IPS-NIHi7 (cell line): ENCODE measurements at regions not wholly inside any gene's neighbourhood (a gene's known extent, or its start where the extent isn't known, plus 50 kb on each side); places are given as distances from the start of the nearest gene placed in this dataset.

Experiments used
- DNase-seq: peaks from one replicate; pipeline ENCODE4 v3.0.0; 2012; ENCODE audit warnings: mixed read lengths; ENCODE audit errors: extremely low spot score

DNA sequence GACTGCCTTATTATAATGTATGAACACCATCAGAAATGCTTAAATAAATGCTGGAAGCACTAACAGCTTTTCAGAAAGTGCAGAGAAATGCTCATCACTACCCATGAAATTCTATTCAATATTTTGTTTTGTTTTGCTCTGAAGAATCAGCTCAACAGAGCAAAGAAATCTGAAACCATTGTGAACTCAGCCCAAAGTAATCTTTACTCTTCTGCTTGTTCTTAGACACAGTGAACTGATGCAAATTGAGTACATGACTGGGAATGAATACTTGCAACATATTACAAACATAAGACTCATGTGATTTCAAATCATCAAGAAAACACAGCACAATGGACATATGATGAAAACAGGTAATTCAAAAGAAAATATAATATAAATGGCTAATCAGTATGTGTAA lies 404.6 kb upstream of the OPRM1 start:
- DNase-seq: no peak

DNA sequence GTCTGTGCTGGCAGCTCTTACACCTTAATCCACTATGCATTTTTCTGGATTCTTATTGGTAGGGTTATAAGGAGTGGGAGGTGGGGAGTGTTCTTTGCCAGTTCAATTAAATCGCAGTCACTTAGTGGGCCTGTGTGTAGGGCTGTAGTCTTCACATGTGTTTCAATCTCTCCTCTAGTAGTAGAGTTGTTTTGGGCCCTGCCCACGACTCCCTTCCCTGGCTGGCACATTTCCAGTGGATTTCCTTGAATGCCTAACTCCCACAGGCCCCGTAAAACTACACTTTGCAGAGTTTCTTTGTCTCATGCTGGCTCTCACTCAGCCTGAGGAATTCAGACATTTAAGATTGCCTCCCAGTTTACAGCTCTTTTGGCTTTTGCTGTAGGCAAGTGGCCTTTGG lies 414.0 kb upstream of the OPRM1 start:
- no peak for DNase-seq

DNA sequence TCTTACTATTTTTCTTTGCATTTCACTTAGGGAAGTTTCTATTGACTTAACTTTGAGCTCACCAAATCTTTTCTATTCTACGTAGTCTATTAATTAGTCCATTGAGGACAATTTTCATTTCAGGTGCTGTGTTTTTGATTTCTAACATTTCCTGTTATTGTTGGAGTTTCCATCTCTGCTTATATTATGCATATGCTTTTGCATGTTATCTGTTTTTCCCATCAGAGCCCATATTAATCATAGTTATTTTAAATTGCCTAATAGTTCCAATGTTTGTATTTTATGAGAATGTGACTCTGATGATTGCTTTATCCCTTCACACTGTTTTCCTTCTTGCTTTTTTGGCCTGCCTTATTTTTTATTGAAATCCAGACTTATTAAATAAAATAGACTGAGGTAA lies 414.5 kb upstream of the OPRM1 start:
- no peak for DNase-seq

DNA sequence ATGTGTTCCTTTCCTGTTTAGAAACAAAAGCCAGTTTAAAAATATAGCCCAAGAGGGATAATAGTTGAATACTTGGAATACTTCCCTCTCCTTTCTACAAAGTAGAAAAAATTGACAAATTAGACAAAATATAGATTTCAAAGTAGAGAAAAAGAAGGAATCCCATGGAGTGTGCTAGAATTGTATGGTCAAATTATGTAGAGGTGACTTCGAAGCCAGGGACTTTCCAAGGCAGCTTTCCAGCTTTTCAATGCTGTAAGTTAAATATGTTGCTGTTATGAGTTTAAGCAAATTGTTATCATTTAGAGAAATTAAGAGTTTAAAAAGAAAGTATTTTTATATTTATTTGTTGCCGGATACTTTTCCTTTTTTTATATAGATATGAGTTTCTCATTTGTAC lies 415.5 kb upstream of the OPRM1 start:
- DNase-seq: no peak

DNA sequence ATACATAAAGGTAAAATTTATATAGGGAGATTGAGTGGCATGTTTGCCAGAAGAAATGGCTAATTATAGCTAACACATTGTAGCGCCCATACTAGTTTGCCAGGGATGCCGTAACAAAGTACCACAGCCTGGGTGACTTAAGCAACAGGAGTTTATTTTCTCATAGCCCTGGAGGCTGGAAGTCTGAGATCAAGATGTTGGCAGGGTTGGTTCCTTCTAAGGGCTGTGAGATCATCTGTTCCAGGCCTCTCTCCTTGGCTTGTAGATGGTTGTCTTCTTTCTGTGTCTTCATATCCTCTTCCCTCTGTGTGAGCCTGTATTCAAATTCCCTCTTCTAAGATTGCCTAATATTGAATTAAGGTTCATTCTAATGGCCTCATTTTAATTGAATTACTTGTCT lies 417.5 kb upstream of the OPRM1 start:
- no peak for DNase-seq

DNA sequence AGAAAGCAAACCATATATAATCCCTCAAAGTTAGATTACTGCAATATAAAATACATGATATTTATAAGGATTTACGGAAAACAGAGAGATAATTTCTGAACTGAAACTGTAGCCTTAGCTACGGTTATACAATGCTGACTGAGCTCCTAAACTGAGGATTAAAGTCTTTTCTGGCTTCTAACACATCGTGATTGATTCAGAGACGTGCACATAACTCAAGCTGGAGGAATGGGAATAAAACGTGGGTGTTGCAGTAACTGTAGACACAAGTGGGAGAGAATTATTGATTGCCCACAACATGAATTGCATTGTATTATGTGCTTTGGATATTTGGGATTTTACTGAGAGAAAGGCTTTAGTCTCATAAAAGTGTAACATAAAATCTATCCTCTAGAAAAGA lies 418.0 kb upstream of the OPRM1 start:
- no peak for DNase-seq

DNA sequence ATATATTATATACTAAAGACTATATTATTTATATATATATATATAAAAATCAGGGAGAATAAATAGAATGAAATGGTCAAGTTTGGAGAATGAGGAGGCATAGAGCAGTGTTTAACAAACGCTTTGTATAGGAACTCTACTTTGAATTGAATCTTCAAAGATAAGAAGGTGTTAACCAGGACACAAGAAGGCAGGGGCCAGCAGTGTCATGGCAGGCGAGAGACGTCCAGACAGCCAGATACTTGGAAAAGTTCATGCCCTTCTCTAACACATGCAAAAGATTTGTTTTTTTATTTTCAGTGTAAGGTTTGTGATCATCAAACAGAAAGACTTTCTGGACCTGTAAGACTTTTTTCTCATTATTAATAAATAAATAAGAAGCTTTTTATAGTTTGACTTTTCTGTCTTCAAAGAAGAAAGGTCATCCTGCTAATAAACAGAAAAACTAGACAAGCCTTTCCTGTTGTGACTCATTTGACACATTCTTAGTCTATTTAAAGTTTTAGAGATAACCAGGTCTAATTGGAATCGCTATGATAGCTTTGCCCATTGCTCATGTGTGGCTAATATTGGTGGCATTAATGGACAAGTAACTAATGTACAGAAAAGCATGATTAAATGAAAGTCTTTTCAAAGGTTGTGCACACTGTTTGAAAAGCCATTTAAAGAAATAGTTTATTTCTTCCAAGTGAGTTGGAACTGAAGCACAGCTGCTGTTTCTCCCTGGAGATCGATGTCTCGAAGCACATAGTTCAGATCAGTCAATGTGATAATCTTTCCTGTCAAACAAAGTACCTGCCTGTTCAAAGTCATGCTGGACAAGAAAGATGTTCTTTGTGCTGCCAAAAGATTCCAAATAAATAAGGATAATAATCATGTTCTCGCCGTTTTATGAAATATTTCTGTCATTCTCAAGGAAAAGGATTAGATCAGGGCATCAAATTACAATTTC lies 420.4 kb upstream of the OPRM1 start:
- DNase-seq: peak; percentile 11

DNA sequence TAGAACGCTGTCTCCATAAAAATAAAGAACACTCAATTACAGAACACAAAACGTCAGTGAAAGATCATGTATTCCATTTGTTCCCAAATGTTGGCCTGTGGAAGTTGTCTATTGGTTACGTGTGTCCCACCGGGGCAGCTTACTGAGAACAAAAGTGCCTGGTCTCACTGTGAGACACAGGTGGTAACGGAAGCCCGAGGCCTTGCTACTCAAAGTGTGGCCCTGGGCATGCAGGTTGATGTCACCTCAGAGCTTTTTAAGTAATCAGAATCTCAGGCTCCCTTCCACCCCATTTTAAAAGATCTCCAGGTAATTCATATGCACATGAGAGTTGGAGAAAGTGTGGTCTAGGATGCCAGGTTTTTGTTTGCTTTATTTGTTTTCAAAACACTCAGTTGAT lies 422.5 kb upstream of the OPRM1 start:
- DNase-seq: peak; percentile 14

DNA sequence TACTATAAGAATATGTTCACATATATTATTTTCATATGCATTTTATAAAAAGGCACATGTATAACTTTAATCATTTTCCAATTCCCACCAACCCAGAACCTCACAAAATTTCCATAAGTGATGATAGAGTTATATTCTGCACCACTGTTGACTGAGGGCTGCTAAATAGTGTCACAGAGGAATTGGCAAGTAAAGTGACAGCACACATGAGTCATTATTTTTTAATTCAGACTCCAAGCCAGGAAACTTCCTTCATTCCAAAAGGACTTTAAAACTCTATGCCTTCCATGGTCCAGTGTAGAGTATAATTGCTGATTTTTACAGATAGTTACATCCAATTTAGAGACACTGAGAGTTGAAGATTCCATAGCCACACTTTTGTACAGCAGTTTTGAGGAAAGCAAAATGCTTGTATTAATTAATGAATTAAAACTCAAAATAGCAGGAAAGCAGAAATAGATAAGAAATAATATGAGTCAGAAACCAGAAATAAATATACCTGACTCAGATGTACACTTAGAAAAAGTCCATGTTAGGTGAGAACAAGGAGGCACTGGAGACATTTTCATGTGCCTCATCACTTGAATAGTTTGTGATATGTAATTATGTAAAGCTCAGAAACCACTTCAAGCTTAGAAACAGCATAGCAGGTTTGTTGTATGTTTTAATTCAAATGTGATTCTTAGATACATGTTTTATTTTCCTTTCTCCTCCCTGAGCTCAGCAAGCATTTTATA lies 425.2 kb upstream of the OPRM1 start:
- DNase-seq: no peak

DNA sequence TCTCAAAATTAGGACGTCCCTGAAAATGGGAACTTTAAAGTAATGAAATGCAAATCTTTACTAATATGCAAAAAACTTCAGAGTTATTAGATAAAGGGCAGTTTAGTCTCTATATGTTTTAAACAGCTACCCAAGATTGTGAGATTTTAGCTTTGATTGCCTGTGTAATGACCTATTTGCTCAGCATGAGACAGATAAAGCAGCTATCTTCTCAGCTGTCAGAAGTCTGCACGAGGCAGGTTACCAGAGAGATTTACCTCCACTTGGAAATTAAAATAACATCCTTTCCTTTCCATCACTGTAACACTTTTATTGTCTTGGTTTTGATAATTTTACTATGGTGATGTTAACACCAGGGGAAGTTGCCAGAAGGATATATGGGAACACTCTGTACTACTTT lies 436.6 kb upstream of the OPRM1 start:
- no peak for DNase-seq

DNA sequence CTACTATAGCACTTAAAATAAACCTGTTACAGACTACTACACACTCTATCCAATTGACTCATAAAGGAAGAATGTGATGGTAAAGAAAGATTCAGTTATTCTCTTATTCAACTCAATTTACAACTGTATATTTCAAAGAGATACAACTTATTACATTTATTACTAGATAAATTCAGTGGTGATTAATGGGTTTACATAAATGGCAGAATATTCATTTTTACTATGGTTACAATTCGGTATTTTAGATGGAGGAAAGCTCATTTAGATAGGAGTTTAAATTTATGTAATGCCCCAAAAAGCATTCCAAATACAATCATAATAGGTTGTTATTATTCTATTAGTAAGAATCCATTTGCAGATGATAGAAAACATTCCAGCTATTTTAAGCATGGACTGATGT lies 439.1 kb upstream of the OPRM1 start:
- DNase-seq: no peak

DNA sequence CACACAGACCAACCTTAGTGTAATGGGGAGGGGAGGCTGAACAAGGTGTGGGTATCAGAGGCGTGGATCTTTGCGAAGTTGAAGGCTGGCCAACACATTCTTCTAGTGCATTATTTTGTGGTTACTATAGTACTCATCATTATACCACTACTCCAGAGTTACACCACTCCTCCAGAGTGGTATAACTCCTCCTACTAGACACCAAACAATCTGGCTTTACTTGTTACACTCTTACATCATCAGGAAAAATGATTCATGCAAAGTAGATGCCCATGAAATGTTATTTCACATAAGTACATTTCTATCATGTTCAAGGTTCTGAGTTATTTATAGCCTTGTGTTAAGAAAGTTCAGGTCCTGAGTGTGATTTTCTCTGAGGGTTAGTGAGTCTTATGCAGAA lies 443.1 kb upstream of the OPRM1 start:
- no peak for DNase-seq

DNA sequence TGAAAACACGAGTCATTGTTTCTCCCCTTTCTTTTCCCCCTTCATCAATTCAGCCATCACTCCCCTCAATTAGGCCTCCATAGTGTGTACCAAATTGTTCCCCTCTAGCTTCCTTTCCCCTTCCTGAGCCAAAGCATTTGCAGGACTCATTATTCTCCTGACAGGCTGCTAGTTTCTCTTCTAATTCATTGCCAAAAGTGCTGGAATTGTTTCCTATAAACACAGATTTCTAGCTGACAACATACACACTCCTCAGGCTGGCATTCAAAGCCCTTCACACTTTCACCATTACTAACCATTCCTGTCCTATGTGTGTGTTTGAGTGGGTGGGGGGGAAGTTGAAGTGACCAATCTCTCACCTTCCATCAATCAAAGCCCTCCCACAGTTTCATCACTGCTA lies 444.2 kb upstream of the OPRM1 start:
- no peak for DNase-seq

DNA sequence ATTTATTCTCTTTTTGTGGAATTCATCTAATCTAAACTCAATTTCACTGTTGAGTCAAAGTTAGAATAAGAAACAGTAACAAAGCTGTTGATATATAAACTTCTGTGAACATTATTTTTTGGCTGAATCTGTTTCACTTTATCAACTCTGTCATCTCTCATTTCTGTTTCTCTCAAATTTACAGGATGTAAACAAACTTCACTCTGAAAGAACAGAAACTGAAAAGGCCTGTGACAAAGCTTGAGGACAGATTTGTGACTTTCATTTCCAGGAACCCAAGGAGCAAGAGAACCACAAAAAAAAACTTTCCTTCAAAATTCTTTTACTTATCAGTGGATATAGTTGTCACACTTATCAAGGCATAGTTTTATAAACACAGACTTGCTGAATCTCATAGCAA lies 447.9 kb upstream of the OPRM1 start:
- no peak for DNase-seq

DNA sequence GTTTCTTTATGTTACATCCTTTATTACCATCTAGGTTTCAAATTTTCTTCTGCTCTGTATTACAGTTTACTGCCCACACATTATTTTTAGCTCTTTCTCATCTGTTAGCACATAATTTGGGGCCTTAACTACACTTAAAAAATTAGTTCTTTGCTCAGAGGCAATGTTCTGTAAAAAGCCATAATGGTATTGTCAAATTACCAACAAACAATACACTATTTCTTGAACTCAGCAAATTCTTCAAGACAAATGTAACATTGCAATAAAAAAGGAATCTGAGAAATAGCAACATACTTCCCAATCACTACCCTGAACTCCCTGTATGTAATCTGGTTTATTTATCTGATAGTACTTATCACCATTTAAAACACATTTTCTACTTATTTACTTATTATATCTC lies 448.6 kb upstream of the OPRM1 start:
- no peak for DNase-seq

DNA sequence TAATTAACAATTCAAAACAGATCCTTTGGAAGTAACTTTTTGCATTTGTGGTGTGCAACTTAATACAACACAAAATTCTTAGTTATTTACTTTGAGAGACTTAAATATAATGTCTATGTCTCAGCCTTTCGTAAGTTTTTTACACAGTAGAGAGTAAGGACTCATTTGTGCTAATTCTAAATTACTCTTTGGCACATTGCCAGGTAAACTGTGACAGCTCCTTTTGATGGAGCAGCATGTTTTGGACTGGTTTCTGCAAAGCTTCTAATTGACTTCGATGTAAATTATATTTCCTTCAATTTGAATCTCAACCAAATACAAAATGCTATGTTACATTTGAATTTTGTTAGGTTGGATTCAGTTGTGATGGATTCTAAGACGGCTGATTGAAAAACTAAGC lies 450.7 kb upstream of the OPRM1 start:
- DNase-seq: no peak

DNA sequence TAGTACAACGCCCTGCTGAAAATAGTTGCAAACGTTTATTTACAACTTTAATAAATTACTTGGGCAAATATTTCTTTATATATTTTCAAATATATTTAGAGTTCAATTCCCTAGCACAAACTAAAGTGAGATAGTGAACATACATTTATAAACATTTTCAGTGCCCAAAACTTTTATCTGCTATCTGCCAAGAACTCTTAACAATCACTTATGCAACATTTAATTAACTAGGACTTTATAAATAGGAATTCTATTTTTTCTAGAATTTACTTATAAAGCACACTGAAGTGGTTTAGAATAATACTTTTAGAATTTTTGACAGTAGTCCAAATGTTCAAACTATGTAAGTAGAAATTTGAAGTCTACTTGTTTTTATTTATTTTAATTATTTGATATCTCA lies 452.6 kb upstream of the RGS17 start:
- no peak for DNase-seq

DNA sequence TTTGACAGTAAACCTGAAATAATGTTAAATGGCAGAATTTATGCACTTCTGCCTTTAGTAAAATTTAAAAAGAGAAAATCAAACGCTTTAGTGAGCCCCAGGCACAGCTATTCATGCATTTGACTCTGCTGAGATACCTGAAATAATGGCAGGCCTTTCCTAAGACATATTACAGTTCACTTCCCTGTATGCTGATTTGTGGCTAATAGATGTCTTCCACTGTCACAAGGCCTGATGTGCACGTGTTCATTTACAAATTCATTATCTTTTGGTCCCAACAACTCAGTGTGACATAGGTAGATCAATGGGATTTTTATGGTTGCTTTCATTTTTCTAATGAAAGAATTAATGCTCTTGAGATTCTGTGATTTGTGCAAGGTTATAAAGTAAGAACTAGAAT lies 449.7 kb upstream of the RGS17 start:
- DNase-seq: no peak

DNA sequence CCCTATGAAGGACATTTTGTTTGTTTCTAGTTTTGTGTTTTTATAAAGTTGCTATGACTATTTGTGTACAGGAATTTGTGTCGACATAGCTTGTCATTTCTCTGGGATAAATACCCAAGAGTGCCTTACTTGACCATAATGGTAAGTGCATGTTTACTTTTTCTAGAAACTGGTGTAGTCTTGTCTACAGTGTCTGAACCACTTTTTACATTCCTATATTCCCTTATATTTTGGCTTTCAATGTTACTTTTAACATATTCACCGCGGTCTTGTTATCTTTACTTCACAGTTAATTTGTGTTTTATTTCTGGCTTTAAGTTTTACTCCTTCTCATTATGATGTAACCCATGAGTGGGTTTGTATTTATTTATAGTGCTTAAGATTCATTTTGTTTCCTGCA lies 444.4 kb upstream of the RGS17 start:
- DNase-seq: no peak

DNA sequence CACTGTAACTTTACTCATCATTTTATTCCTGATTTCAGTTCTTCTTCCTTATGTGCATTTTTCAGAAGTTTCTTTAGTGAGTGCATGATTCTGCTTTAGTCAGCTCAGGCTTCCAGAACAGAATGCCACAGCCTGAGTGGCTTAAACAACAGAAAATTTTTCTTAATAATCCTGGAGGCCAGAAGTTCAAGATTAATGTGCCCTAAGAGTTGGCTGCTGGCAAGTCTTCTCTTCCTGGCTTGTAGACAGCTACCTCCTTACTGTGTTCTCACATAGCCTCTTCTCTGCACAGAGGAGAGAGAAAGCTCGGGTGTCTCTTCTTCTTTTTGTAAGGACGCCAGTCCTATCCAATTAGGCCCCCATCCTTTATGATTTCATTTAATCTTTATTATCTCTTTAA lies 443.1 kb upstream of the RGS17 start:
- no peak for DNase-seq

DNA sequence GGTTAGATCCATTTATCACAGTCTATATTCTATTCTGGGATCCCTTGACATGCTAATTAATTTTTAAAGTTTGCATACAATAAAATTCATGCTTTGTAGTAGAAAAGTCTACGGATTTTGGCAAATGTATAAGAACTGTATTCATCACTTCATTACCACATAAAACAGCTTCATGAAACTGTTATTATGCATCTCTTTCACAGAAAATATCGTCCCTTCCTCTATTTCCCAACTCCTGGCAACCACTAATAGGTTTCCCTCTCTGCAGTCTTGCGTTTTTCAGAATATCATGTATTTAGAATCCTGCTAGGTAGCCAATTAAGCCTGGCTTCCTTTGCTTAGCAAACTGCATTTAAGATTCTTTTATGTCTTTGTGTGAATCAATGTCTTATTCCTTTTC lies 441.3 kb upstream of the RGS17 start:
- no peak for DNase-seq

DNA sequence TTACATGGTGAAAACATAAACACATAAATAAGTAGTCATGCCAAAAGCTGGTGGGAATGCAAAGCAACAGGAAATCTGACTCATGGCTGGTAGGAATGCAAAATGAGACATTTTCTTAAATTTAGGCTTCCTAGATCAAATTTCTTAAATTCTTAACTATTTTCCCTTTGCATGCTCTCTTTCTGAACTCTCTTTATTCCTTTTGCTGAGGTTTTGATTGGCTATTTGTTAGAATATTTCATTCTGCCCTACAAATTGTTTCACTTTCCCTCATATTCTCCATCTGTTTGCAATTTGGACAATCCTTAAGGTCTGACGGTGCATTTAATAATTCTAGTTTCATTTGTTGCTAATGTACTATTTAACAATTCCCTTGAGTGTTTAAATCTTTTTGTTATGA lies 437.5 kb upstream of the RGS17 start:
- no peak for DNase-seq

DNA sequence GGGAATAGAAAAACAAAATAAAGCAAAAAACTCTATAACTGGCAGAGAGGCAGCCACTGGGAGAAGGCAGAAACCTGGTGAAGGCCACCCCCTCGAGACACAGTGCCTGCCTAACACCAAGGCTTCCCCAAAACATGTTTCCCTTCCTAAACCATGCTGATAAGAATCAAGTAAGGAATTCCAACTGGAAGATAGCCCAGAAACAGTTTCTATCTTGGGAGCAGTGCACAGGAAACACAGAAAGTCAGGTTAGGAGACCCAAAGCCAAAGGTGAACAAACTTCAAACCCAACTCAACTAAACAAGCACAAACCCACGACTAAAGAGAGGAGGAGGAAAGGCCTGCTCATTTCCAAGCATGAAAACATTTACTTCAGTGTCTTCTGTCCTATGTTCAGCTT lies 433.7 kb upstream of the RGS17 start:
- no peak for DNase-seq
